H7 (cell line): ENCODE measurements at regions not wholly inside any gene's neighbourhood (a gene's known extent, or its start where the extent isn't known, plus 50 kb on each side); places are given as distances from the start of the nearest gene placed in this dataset.
"Not testable (repeated sequence)": the region's sequence is repeated elsewhere in the genome, so short reads cannot be mapped to it uniquely, and the experiment has no call there.

Experiments used
- DNase-seq: peaks from one replicate; pipeline ENCODE4 v3.0.0; 2012
- H3K27me3 ChIP-seq: 2 replicates; pipeline ENCODE4 v1.6.0; 2011; ENCODE audit warnings: mild to moderate bottlenecking, low read length; ENCODE audit not compliant: control insufficient read depth, insufficient read depth
- H3K36me3 ChIP-seq: replicated peaks from 2 replicates; pipeline ENCODE4 v1.5.1; 2011; ENCODE audit warnings: low read length; ENCODE audit not compliant: control insufficient read depth, insufficient read depth
- H3K4me3 ChIP-seq: 2 replicates; pipeline ENCODE4 v1.5.1; 2011; ENCODE audit warnings: low read depth, mild to moderate bottlenecking, control low read depth, low read length, moderate library complexity; ENCODE audit not compliant: insufficient read depth

DNA sequence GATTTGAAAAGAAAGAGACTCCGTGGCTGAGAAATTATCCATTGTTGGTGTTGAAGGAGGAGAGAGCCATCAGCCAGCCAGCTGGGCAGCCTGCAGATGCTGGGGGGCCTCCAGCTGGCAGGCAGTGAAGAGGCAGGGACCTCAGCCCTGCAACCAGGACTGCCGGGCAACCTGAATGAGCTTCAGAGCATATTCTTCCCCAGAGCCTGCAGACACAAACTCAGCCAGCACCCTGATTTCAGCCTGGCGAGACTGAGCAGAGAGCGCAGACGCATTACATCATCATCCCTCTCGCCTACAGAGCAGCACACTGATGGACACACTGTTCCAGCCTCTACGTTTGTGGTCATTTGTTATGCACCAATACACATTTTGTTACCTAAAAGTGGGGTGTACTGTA is 150.7 kb upstream of the RAB6C start:
- no peak overlapping the region for H3K4me3 ChIP-seq
- DNase-seq, result no peak

GRCh38 chr2:129829588-129829987 is 149.9 kb upstream of the RAB6C start:
- no peaks in the 10 kb centered on the region for H3K27me3 ChIP-seq
- no peak overlapping the region for H3K4me3 ChIP-seq
- no peak for DNase-seq
- H3K36me3 ChIP-seq, result no peaks in the 10 kb centered on the region

More for the DNA sequence above, 150.7 kb upstream of the RAB6C start:
- Histone ChIP-seq H3K36me3 (no peaks in the 10 kb centered on the region), H3K27me3 (no peaks in the 10 kb centered on the region)

DNA sequence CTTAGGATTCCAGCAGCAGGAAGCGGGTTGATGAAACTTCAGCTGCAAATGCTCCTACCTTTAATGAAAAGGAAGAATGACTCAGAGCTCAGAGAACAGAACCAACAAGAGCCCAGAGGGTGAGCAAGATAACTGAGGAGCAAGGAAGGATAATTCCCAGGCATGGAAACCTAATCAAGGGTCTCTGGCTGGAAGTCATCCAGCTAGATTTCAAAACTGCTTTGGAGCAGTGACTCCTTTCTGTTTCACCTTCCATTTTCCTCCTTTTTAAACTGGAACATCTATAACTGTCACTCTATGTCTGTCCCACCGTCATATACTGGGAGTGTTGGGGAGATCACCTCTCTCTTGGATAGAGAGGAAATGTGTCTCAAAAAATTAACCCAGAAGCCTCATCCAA is 148.4 kb upstream of the RAB6C start:
- H3K27me3 ChIP-seq, result no peaks in the 10 kb centered on the region
- DNase-seq, result no peak
- H3K4me3 ChIP-seq, result no peak overlapping the region
- H3K36me3 ChIP-seq, result no peaks in the 10 kb centered on the region

DNA sequence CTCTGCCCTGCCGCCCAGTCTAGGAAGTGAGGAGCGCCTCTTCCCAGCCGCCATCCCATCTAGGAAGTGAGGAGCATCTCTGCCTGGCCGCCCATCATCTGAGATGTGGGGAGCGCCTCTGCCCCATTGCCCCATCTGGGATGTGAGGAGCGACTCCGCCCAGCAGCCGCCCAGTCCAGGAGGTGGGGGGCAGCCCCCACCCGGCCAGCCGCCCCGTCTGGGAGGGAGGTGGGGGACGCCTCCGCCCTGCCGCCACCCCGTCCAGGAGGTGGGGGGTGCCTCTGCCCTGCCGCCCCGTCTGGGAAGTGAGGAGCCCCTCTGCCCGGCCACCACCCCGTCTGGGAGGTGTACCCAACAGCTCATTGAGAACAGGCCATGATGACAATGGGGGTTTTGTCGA is 146.0 kb upstream of the RAB6C start:
- not testable (repeated sequence) for H3K4me3 ChIP-seq, H3K27me3 ChIP-seq, DNase-seq, H3K36me3 ChIP-seq

DNA sequence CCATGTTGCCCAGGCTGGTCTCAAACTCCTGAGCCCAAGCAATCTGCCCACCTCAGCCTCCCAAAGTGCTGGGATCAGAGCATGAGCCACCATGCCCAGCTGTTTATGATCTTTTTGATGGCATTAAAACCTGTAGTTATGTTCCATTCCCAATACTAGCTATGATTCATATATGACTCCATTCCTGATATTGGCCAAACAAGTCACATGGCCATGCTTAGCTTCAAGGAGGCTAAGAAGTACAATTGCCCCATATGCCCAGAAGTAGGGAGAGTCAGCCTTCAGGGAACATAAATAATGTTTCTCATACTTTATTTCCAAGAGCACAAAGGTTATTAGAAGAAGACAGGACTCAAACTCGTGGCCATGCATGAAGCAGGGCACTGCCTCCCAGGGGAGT is 132.4 kb upstream of the RAB6C start:
- Histone ChIP-seq H3K36me3 (no peaks in the 10 kb centered on the region), H3K27me3 (no peaks in the 10 kb centered on the region), H3K4me3 (no peak overlapping the region)
- DNase-seq, result no peak

DNA sequence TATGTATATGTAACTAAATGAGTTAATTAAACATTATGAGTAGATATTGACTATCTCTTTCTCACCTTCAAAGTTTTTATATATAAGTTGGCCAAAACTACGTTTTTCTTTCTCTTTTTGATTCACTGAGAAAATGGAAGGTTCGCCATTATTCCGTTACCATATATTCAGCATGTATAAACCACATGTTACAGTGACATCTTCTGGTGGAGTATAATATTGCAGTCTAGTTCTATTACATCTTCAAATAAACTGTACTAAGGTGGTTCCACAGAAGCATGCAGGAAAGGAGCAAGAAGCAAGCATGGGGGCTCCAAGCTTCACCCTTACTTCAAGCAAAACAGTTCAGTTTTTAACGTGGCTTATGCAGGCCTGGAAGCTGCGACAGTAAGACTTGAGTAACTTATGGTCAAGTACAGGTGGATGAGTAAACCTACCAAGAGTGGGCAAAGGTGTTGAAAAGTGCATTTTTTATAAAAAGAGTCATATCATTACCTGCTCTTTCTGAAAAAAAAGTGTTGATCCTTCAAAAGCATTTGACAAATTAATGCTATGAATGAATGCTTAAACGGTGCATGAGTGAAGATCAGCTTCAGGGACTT is 129.8 kb upstream of the RAB6C start:
- H3K27me3 ChIP-seq, result no peaks in the 10 kb centered on the region
- DNase-seq, result peak; percentile 62

GRCh38 chr2:129857200-129857599 is 122.3 kb upstream of the RAB6C start:
- DNase-seq, result no peak
- Histone ChIP-seq H3K27me3 (no peaks in the 10 kb centered on the region), H3K4me3 (no peak overlapping the region), H3K36me3 (no peaks in the 10 kb centered on the region)

More for the DNA sequence above, 129.8 kb upstream of the RAB6C start:
- Histone ChIP-seq H3K4me3 (no peak overlapping the region), H3K36me3 (no peaks in the 10 kb centered on the region)

- Histone ChIP-seq H3K27me3 (no peaks in the 10 kb centered on the region), H3K4me3 (no peak overlapping the region), H3K36me3 (no peaks in the 10 kb centered on the region)
- no peak for DNase-seq
These were observed 120.3 kb upstream of the RAB6C start for GRCh38 chr2:129859175-129859574.

- no peak overlapping the region for H3K4me3 ChIP-seq
- no peaks in the 10 kb centered on the region for H3K27me3 ChIP-seq
- DNase-seq, result no peak
- no peaks in the 10 kb centered on the region for H3K36me3 ChIP-seq
These were observed 119.4 kb upstream of the RAB6C start for GRCh38 chr2:129860088-129860487.

DNA sequence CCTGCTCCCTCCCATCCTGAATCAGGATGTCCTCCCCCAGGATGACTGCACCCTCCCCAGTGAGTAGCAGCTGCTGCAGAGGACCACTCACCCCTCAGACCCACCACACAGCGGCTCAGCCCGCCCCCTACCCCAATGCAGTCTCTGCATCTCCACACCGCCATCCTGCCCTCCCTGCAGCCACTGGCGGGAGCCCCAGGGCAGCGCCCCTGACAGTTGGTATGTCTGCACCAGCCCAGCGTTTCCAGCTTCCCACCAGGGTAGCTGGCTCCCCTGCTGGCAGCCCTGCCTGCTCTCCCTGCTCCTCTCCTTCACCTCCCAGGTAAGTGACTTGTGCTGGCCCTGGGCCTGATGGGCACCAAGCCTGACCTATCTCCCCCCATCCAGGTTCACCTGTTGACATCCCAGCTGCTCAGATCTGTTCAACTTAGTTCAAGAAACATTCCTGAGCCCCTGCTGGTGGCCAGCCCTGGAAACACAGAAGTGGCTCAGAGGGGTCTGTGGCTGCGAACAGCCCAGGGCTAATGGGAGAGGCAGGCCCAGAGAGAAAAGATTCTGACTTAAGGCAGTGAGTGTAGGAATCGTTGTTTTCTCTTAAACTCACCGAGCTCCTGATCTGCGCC is 117.7 kb upstream of the RAB6C start:
- Histone ChIP-seq H3K4me3 (no peak overlapping the region), H3K36me3 (no peaks in the 10 kb centered on the region), H3K27me3 (no peaks in the 10 kb centered on the region)
- DNase-seq, result peak; percentile 46

- H3K4me3 ChIP-seq, result no peak overlapping the region
- peak; percentile 48 for DNase-seq
- no peaks in the 10 kb centered on the region for H3K36me3 ChIP-seq
- H3K27me3 ChIP-seq, result no peaks in the 10 kb centered on the region
These were observed 116.8 kb upstream of the RAB6C start for GRCh38 chr2:129862668-129863067.

GRCh38 chr2:129863350-129863749 is 116.1 kb upstream of the RAB6C start:
- Histone ChIP-seq H3K27me3 (no peaks in the 10 kb centered on the region), H3K36me3 (no peaks in the 10 kb centered on the region), H3K4me3 (no peak overlapping the region)
- DNase-seq, result no peak

DNA sequence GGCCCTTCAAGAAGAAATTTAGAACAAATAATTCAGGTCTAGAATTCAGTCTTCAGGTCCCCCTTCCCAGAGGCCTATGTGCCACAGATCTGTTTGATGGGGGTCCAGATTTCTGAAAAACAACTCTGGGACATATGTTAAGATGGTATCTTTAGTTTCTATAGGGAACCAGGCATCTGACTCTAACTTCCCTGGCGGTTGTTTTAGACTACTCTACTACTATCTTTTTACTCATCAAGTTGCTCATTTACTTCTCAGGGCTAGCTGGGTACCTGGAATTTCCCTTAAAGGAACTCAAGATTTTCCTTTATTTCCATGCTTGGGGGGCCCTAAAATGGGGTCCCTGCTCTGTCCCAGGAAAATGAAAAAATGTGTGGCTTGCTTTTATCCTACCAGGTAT is 114.7 kb upstream of the RAB6C start:
- Histone ChIP-seq H3K27me3 (no peaks in the 10 kb centered on the region), H3K4me3 (no peak overlapping the region), H3K36me3 (no peaks in the 10 kb centered on the region)
- no peak for DNase-seq

GRCh38 chr2:129865976-129866375 is 113.5 kb upstream of the RAB6C start:
- no peaks in the 10 kb centered on the region for H3K36me3 ChIP-seq
- no peaks in the 10 kb centered on the region for H3K27me3 ChIP-seq
- no peak overlapping the region for H3K4me3 ChIP-seq
- DNase-seq, result no peak

DNA sequence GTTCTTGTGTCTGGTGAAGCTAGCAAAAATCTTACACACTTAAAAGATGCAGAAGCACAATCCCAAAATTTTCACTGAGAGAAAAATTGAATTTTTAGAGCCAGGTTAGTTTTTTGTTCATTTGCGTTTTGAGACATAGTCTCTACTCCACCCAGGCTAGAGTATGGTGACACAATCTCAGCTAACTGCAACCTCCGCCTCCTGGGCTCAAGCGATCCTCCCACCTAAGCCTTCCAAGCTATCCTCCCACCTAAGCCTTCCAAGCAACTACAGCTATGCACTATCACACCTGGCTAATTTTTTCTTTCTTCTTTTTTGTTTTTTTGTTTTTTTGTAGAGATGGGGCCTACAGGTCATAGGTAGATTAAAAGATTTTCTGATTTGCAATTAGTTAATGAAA is 113.1 kb upstream of the RAB6C start:
- no peaks in the 10 kb centered on the region for H3K27me3 ChIP-seq
- DNase-seq, result no peak
- no peak overlapping the region for H3K4me3 ChIP-seq
- no peaks in the 10 kb centered on the region for H3K36me3 ChIP-seq

DNA sequence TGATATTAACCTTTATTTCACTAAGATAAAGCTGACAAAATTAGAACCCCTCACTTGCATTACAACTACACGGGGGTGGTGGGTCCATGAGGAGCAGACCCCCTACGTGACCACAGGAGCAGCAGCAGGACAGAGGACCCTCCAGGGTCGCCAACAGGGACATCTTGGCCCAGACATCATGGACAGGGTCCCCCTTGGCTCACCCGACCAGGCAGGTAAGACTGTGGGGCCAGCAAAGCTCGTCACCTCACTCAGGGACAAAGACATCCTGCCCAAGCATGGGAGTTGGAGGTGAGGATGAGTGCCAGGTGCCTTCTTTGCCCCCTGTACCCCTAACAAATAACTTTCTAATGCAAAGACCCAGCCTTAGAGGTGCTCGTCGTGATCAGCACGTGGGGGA is 111.3 kb upstream of the RAB6C start:
- no peak for DNase-seq
- H3K4me3 ChIP-seq, result no peak overlapping the region
- H3K27me3 ChIP-seq, result no peaks in the 10 kb centered on the region
- H3K36me3 ChIP-seq, result no peaks in the 10 kb centered on the region
